ENCODE measurements at regions not wholly inside any gene's neighbourhood (a gene's known extent, or its start where the extent isn't known, plus 50 kb on each side); places are given as distances from the start of the nearest gene placed in this dataset.

DNA sequence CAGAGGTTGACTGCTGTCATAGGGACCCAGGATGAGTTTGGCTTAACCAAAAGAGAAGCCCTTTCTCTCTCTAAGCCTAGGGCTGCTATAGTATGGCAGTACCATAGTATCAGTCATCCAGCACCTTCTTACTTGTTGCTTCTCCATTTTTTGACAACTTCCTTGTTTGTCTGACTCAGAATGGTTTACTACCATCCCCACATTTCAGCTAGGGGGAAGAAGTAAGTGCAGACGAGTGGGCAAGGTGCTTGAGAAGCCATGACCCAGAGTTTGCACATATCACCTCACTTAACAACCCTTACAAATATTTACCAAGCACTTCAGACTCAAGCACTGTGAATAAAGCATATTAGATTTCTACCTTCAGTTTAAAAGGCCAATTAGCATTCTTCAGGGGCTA, 289.9 kb upstream of the TSHZ2 start:
- TF ChIP-seq, protein P1, sequence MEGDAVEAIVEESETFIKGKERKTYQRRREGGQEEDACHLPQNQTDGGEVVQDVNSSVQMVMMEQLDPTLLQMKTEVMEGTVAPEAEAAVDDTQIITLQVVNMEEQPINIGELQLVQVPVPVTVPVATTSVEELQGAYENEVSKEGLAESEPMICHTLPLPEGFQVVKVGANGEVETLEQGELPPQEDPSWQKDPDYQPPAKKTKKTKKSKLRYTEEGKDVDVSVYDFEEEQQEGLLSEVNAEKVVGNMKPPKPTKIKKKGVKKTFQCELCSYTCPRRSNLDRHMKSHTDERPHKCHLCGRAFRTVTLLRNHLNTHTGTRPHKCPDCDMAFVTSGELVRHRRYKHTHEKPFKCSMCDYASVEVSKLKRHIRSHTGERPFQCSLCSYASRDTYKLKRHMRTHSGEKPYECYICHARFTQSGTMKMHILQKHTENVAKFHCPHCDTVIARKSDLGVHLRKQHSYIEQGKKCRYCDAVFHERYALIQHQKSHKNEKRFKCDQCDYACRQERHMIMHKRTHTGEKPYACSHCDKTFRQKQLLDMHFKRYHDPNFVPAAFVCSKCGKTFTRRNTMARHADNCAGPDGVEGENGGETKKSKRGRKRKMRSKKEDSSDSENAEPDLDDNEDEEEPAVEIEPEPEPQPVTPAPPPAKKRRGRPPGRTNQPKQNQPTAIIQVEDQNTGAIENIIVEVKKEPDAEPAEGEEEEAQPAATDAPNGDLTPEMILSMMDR (IDR thresholded peaks at IDR 0.05): no peak
- TF ChIP-seq EZH2 (IDR thresholded peaks at IDR 0.05): no peak
